NCI-H2107 treated with DMSO at 0.1 percent for 48 hours (cell line): ENCODE measurements at regions not wholly inside any gene's neighbourhood (a gene's known extent, or its start where the extent isn't known, plus 50 kb on each side); places are given as distances from the start of the nearest gene placed in this dataset.
"Not testable (repeated sequence)": the region's sequence is repeated elsewhere in the genome, so short reads cannot be mapped to it uniquely, and the experiment has no call there.

Experiments used
- DNase-seq: peaks from one replicate; lab custom pipeline; 2025; ENCODE audit not compliant: unreplicated experiment; lab: John Stamatoyannopoulos, UW

DNA sequence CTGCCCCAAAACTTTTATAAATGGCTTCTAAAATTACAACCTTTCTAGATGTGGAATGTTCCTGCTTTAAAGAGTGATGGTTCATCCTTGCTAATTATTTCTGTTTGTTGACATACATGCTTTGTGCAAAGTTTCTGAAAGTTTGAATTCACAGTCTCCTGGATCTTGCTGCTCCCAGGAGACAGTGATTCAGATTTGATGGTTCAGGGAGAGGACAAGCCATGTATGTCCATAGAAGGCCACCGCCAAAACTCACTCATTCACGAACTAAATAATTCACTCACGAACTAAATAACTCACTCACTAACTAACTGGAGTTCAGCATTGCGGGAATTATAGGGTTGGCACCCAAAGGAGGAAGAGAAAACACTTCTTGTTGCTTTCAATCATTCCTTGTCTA, 416.5 kb upstream of the ZEB2 start:
- DNase-seq: no peak

GRCh38 chr2:144935736-144936135, 415.8 kb upstream of the ZEB2 start:
- no peak for DNase-seq

GRCh38 chr2:144935191-144935590, 415.3 kb upstream of the ZEB2 start:
- DNase-seq: no peak

GRCh38 chr2:144931960-144932359, 412.0 kb upstream of the ZEB2 start:
- no peak for DNase-seq

GRCh38 chr2:144931480-144931879, 411.6 kb upstream of the ZEB2 start:
- DNase-seq: no peak

- no peak for DNase-seq
Measured at GRCh38 chr2:144927429-144927828, 407.5 kb upstream of the ZEB2 start.

GRCh38 chr2:144925886-144926285, 406.0 kb upstream of the ZEB2 start:
- no peak for DNase-seq

DNA sequence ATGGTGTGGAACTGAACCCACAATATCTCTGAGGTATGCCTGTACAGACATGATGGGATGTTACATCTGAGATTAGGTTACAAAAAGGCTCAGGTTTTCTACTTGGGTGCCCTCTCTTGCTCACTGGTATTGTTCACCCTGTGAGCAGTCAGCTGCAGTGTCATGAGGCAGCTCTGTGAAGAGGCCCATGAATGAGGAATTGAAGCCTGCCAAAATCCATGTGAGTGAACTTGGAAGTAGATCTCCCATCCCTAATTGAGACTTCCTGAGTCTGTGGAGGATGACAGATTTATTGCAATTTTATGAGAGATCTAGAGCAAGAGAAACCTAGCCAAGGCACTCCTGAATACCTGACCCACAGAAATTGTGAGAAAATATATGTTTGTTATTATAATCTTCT, 404.9 kb upstream of the ZEB2 start:
- DNase-seq: no peak

- DNase-seq: no peak
Measured at GRCh38 chr2:144922519-144922918, 402.6 kb upstream of the ZEB2 start.

GRCh38 chr2:144920755-144921530, 401.0 kb upstream of the ZEB2 start:
- no peak for DNase-seq

DNA sequence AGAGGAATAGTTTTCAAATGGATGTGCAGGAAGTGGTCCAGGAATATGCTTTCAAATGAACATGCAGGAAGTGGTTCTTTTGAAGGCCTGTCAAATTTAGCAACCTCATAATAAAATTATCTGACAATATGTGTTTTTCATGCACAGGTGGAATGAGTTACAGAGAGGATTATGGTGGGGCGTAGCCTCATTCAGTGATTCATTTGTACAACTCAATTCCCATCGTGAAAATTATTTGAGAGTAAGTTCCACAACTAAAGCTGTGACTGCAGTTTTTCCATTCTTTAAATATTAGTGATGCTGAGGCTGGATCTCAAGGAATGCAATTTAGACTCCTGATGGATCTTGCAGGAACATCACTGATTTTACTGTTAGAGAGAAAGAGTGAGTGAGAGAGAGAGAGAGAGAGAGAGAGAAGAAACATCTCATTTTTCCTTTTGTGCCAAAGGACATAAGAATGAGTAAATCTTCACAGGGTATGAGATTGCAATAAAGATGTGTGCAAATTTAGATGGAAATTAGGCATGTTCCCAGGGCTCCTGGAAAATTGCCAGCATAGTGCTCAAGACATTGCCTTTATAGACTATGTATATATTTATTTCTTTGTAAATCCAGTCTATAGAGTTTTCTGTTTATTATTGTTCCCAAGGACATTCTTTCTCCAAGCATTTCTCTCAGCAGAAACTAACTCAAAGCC, 394.9 kb upstream of the ZEB2 start:
- no peak for DNase-seq

- DNase-seq: no peak
Measured at GRCh38 chr2:144914113-144914512, 394.2 kb upstream of the ZEB2 start.

- no peak for DNase-seq
Measured at GRCh38 chr2:144912206-144912605, 392.3 kb upstream of the ZEB2 start.

DNA sequence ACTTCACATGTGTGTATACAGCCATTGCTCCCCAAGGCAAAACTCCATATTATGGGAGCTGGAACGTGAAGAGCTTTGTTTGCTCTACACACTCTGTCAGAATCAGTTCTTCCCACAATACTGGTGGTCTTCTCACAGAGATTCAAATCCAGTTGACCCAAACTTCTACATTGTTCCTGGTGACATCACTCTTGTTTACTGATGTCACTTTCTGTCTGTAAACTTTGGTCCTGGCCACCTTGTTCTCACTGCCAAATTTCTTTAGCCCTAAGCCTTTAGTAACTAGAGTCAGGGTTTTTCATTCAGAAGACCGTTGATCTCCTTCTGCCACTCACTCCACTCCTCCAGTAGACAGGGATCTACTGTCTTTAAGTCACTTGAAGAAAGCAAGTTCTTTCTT, 386.0 kb upstream of the ZEB2 start:
- DNase-seq: no peak

DNA sequence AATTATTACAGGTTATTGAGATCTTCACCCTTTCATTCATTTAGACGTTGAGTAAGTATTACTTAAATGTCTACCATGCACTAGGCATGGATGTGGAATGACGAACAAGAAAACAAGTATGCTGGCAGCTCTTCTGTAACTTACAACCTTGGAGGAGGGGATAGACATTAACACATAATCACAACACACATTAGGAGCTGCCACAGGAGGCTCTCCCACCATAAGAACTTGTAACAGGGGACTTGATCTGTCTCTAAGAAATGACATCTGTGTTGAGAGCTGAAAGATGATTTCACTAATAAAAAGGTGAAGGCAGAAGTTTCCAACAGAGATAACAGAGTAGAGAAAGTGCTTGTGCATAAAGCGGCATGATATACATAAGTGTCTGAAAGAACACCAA, 384.7 kb upstream of the ZEB2 start:
- no peak for DNase-seq

DNA sequence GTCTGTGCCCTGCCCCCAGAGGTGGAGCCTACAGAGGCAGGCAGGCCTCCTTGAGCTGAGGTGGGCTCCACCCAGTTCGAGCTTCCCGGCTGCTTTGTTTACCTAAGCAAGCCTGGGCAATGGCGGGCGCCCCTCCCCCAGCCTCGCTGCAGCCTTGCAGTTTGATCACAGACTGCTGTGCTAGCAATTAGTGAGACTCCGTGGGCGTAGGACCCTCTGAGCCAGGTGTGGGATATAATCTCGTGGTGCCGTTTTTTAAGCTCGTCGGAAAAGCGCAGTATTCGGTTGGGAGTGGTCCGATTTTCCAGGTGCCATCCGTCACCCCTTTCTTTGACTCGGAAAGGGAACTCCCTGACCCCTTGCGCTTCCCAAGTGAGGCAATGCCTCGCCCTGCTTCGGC, 383.1 kb upstream of the ZEB2 start:
- DNase-seq: not testable (repeated sequence)

DNA sequence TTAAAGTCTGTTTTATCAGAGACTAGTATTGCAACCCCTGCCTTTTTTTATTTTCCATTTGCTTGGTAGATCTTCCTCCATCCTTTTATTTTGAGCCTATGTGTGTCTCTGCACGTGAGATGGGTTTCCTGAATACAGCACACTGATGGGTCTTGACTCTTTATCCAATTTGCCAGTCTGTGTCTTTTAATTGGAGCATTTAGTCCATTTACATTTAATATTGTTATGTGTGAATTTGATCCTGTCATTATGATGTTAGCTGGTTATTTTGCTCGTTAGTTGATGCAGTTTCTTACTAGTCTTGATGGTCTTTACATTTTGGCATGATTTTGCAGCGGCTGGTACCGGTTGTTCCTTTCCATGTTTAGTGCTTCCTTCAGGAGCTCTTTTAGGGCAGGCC, 381.5 kb upstream of the ZEB2 start:
- DNase-seq: not testable (repeated sequence)

DNA sequence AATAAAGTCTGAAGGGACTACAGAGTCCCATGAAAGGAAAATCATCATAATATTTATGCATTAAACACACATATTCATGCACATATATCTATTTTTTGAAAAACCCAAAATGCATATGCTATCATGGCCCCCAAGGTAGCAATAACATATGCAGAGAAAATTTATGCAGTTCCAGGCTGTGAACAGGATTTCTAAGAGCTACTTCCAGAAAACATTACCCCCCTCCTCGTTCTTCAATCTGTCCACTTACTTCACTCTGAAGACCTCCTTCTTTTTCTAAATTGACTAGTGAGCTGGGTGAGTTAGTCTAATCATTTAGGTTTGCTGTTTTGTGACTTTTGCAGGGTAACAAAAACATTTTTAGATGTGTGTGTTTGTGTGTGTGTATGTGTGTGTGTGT, 376.4 kb upstream of the ZEB2 start:
- DNase-seq: no peak

DNA sequence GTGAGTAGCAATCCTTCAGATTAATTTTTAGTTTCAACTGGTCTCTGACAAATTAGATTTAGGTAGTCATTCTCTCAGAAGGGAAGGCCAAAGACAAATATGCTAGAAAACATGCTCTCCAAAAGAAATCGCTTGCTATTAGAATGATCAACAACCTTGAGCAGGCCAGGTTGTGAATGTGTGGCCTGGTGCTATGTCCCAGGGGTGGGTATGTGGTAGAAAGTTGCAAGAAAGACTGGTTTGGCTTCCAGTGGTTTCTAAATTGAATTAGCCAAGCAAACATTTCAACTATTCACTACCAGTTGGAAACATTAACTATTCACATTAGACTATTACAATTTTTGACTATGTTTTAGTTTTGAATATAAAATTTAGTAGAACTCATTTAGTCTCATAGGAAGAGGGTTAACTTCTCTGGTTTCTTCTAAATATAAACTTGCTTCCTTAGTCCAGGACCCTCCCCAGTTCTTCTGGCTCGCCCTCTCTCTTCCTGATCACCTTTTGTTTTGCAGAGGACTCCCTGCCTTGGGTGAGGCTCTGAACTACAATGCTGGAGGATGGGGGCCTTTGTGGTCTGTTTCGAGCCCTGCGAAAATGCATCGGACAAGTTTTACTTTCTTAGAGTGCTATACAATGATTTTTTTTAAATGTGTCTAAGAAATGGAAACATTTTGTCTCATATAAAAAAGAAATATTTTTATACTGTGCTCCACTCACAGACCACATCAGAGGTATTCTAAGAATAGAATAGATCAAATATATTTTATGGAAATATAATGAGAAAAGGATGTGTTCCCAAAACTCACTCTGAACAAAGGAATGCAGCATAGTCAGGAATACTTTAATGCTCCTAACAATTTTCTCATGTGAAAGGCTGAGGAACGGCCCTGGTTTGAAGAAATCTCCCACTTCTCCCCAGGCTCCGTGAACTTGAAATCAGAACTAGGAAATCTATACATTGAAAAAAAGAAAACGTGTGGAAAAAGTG, 375.0 kb upstream of the ZEB2 start:
- DNase-seq: no peak

DNA sequence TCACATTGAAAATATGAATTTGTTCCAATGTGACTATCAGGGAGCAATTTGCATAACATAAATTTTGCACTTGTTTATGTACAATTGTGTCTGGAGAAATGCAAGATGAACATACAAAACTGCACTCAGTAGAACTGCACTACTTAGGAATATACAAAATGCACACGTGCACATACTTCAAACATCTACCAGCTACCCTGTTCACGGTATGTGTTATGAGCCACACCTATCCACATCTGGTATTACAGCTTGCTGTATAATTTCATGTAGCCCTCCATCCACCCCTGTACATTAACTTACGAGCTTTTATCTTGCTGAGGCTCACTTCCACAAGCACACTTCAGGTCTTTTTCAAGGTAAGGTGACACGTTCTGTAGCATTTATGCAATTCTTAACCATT, 373.5 kb upstream of the ZEB2 start:
- no peak for DNase-seq

DNA sequence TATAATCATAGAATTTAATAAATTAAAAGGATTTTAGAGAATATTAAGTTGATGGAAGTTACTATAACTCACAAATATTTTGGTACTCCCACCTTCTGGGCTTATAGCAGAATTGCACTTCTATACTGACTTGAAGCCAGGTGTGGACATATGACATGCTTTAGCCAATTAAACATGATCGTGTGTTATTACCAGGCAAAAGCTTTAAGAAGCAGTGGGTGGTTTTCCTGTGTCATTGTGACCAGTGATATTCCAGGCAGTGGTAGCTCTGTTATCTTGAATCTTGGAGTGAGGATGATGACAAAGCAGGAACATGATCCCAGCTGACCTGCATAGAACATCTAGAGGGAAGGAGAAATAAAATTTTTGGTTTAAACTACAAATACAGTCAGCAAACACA, 370.9 kb upstream of the ZEB2 start:
- peak; percentile 30 for DNase-seq

DNA sequence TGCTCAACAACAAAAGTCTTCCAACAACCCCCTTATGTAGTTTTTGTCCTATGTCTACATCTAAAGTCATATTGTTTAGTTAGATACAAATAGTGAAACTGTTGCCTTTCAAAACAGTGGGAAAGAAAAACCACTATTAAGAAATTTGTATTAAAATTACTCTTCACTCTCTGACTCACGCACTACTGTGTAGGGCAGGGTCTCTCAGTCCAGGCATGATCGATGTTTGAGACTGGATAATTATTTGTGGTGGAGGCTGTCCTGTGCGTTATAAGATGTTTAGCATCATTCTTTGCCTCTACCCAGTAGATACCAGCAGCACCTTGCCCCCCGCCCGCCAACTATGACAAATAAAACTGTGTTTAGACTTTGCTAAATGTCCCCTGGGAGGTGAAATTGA, 369.4 kb upstream of the ZEB2 start:
- DNase-seq: no peak
